H1 (cell line): ENCODE measurements at regions not wholly inside any gene's neighbourhood (a gene's known extent, or its start where the extent isn't known, plus 50 kb on each side); places are given as distances from the start of the nearest gene placed in this dataset.

ENCODE experiments used
- CTCF ChIA-PET: fragments of 300-600 bp; sonication (Branson Sonifier 250); formaldehyde crosslinking; loops from one replicate; lab custom pipeline; 2021; ENCODE audit not compliant: partially characterized antibody; lab: Charles Lee
- POLR2A ChIA-PET: fragments of 300-600 bp; sonication (Branson Sonifier 250); formaldehyde crosslinking; loops from one replicate; lab custom pipeline; 2021; ENCODE audit warnings: inconsistent platforms; ENCODE audit not compliant: partially characterized antibody; lab: Charles Lee
- DNase-seq, 2 experiments: peaks; one replicate each; pipeline versions ENCODE4 v3.0.0 to v3.0.0-alpha.2; 2010 to 2022; ENCODE audit warnings: low spot score in 2 of 2, low read depth in 1 of 2, mixed read lengths in 1 of 2
- FAIRE-seq: peaks from 2 replicates; lab custom pipeline; 2011; peaks lifted over from hg19 to GRCh38; lab: Jason Lieb, UNC
- H2AFZ ChIP-seq: 2 replicates; pipeline ENCODE4 v1.8.1; 2012; ENCODE audit warnings: low read length, inconsistent platforms
- H2AK5ac ChIP-seq: 2 replicates; pipeline ENCODE4 v1.6.1; 2013; ENCODE audit warnings: low read depth, low read length
- H2BK120ac ChIP-seq: replicated peaks from 2 replicates; pipeline ENCODE3; 2013; ENCODE audit warnings: low read depth, low read length, inconsistent platforms
- H2BK12ac ChIP-seq: 2 replicates; pipeline ENCODE4 v1.6.1; 2013; ENCODE audit warnings: low read depth, low read length
- H2BK15ac ChIP-seq: 2 replicates; pipeline ENCODE4 v1.6.1; 2013; ENCODE audit warnings: low read length
- H2BK20ac ChIP-seq: 2 replicates; pipeline ENCODE4 v1.6.1; 2013; ENCODE audit warnings: low read length
- H2BK5ac ChIP-seq: 2 replicates; pipeline ENCODE4 v1.6.1; 2013; ENCODE audit warnings: low read depth, low read length
- H3K14ac ChIP-seq: 2 replicates; pipeline ENCODE4 v1.6.1; 2013; ENCODE audit warnings: inconsistent platforms; ENCODE audit not compliant: insufficient read length
- H3K18ac ChIP-seq: 2 replicates; pipeline ENCODE4 v1.6.1; 2013; ENCODE audit warnings: low read length; ENCODE audit errors: extremely low read depth
- H3K23ac ChIP-seq: 2 replicates; pipeline ENCODE4 v1.6.1; 2013; ENCODE audit warnings: inconsistent platforms; ENCODE audit not compliant: insufficient read length
- H3K23me2 ChIP-seq: 2 replicates; pipeline ENCODE4 v1.6.1; 2013; ENCODE audit warnings: low read depth, low read length
- H3K27ac ChIP-seq: 2 replicates; pipeline ENCODE4 v1.6.1; 2011; ENCODE audit warnings: low read depth, low read length, inconsistent platforms
- H3K27me3 ChIP-seq, 4 experiments: replicated peaks in 1 of 4; 1 replicate in 1 of 4; 2 replicates in 3 of 4; pipeline versions ENCODE4 v1.6.1 to v1.8.1; 2011 to 2013; ENCODE audit warnings: low read length in 3 of 4, mild to moderate bottlenecking in 3 of 4, inconsistent platforms in 2 of 4, mixed read lengths in 2 of 4, moderate library complexity in 1 of 4; ENCODE audit not compliant: control insufficient read depth in 3 of 4, insufficient read depth in 3 of 4; ENCODE audit errors: extremely low read depth in 1 of 4
- H3K36me3 ChIP-seq, 4 experiments: 2 replicates each; pipeline versions ENCODE4 v1.6.1 to v1.8.1; 2011 to 2013; ENCODE audit warnings: mild to moderate bottlenecking in 4 of 4, low read length in 3 of 4, moderate library complexity in 2 of 4, control low read depth in 1 of 4, inconsistent platforms in 1 of 4; ENCODE audit not compliant: insufficient read depth in 4 of 4, control insufficient read depth in 2 of 4
- H3K4ac ChIP-seq: replicated peaks from 2 replicates; pipeline ENCODE3; 2013; ENCODE audit warnings: low read length, low read depth, mixed read lengths, inconsistent platforms; ENCODE audit not compliant: insufficient read length
- H3K4me1 ChIP-seq, 4 experiments: replicated peaks in 1 of 4; 1 replicate in 1 of 4; 2 replicates in 3 of 4; pipeline versions ENCODE4 v1.6.1 to v1.8.1; 2011 to 2013; ENCODE audit warnings: low read length in 3 of 4, inconsistent platforms in 2 of 4, mixed read lengths in 1 of 4; ENCODE audit not compliant: insufficient read depth in 4 of 4, control insufficient read depth in 3 of 4
- H3K4me2 ChIP-seq, 2 experiments: 2 replicates each; pipeline versions ENCODE4 v1.6.1 to v1.8.1; 2011 to 2013; ENCODE audit warnings: low read depth in 2 of 2, low read length in 2 of 2, control low read depth in 1 of 2, inconsistent platforms in 1 of 2, mild to moderate bottlenecking in 1 of 2; ENCODE audit not compliant: insufficient read depth in 1 of 2
- H3K4me3 ChIP-seq, 4 experiments: fragments of 200-600, 300-600 bp in 1 of 4; sonication (generic), shearing (Covaris generic), sonication (Bioruptor Twin) in 1 of 4; 2 replicates each; pipeline versions ENCODE4 v1.5.1 to v1.8.1; 2011 to 2016; ENCODE audit warnings: low read length in 4 of 4, low read depth in 3 of 4, control low read depth in 2 of 4, inconsistent platforms in 2 of 4, mild to moderate bottlenecking in 2 of 4, mixed read lengths in 1 of 4, moderate library complexity in 1 of 4; ENCODE audit not compliant: insufficient read depth in 2 of 4; ENCODE audit errors: extremely low read depth in 1 of 4
- H3K56ac ChIP-seq: replicated peaks from 2 replicates; pipeline ENCODE3; 2013; ENCODE audit warnings: low read depth, mild to moderate bottlenecking, mixed read lengths, low read length, inconsistent platforms; ENCODE audit not compliant: insufficient read length
- H3K79me1 ChIP-seq: 2 replicates; pipeline ENCODE4 v1.6.1; 2013; ENCODE audit warnings: low read depth, low read length, control low read depth
- H3K79me2 ChIP-seq, 2 experiments: 2 replicates each; pipeline versions ENCODE4 v1.6.1 to v1.8.1; 2012 to 2013; ENCODE audit warnings: low read length in 2 of 2, mild to moderate bottlenecking in 2 of 2, inconsistent platforms in 1 of 2; ENCODE audit not compliant: insufficient read depth in 2 of 2, control insufficient read depth in 1 of 2
- H3K9ac ChIP-seq, 4 experiments: replicated peaks in 1 of 4; 1 replicate in 1 of 4; 2 replicates in 3 of 4; pipeline versions ENCODE4 v1.6.1 to v1.8.1; 2011 to 2013; ENCODE audit warnings: low read depth in 3 of 4, low read length in 3 of 4, control low read depth in 2 of 4, mild to moderate bottlenecking in 2 of 4, moderate library complexity in 2 of 4, inconsistent platforms in 1 of 4; ENCODE audit errors: extremely low read depth in 1 of 4
- H3K9me3 ChIP-seq, 2 experiments: 2 replicates each; pipeline versions ENCODE4 v1.6.1 to v1.8.1; 2012 to 2013; ENCODE audit warnings: mild to moderate bottlenecking in 2 of 2, moderate library complexity in 2 of 2, control low read depth in 1 of 2, inconsistent platforms in 1 of 2, low read depth in 1 of 2, low read length in 1 of 2, mixed read lengths in 1 of 2; ENCODE audit not compliant: insufficient read depth in 2 of 2
- H4K20me1 ChIP-seq, 2 experiments: replicated peaks in 1 of 2; 2 replicates each; pipeline versions ENCODE3 to v1.8.1; 2011 to 2013; ENCODE audit warnings: inconsistent platforms in 2 of 2, low read length in 2 of 2, mild to moderate bottlenecking in 1 of 2; ENCODE audit not compliant: insufficient read depth in 2 of 2, control insufficient read depth in 1 of 2
- H4K5ac ChIP-seq: 2 replicates; pipeline ENCODE4 v1.6.1; 2013; ENCODE audit warnings: low read length, low read depth, mixed read lengths, inconsistent platforms; ENCODE audit not compliant: insufficient read length
- H4K8ac ChIP-seq: 2 replicates; pipeline ENCODE4 v1.8.0; 2013; ENCODE audit warnings: mild to moderate bottlenecking, moderate library complexity, low read length, inconsistent platforms; ENCODE audit not compliant: insufficient read depth; ENCODE audit errors: extremely low read depth
- H4K91ac ChIP-seq: replicated peaks from 2 replicates; pipeline ENCODE3; 2013; ENCODE audit warnings: low read length, mixed read lengths, inconsistent platforms; ENCODE audit not compliant: insufficient read length
- CEBPB ChIP-seq: IDR thresholded peaks from 2 replicates; pipeline ENCODE4 v1.6.1; 2012; ENCODE audit warnings: low read depth, low read length
- CREB1 ChIP-seq: IDR thresholded peaks from 2 replicates; pipeline ENCODE4 v1.6.1; 2012; ENCODE audit warnings: inconsistent platforms
- CTCF ChIP-seq, 3 experiments: IDR thresholded peaks; 1 replicate in 2 of 3; 2 replicates in 1 of 3; pipeline versions ENCODE4 v1.5.1 to v1.6.1; 2011; ENCODE audit warnings: low read length in 3 of 3, mild to moderate bottlenecking in 3 of 3, inconsistent platforms in 2 of 3, low read depth in 1 of 3, moderate library complexity in 1 of 3; ENCODE audit not compliant: insufficient read depth in 1 of 3; ENCODE audit errors: control extremely low read depth in 1 of 3
- POLR2A ChIP-seq, 2 experiments: IDR thresholded peaks; 1 replicate in 1 of 2; 2 replicates in 1 of 2; pipeline ENCODE4 v1.6.1; 2011; ENCODE audit warnings: low read depth in 2 of 2, low read length in 2 of 2, mild to moderate bottlenecking in 2 of 2; ENCODE audit errors: control extremely low read depth in 1 of 2
- SIRT6 ChIP-seq: IDR thresholded peaks from one replicate; pipeline ENCODE4 v1.7.1; 2012; ENCODE audit warnings: low read length, inconsistent platforms
- whole genome bisulfite sequencing, 2 experiments: shearing (Covaris generic) in 1 of 2; methylation state at CpG; one replicate each; pipeline versions ENCODE4 v1.1.6 to v1.1.7; 2013 to 2015; ENCODE audit warnings: low lambda C conversion rate in 2 of 2, mixed read lengths in 2 of 2, inconsistent platforms in 1 of 2, low coverage in 1 of 2, missing lambda C conversion rate in 1 of 2; ENCODE audit not compliant: insufficient replicate concordance in 2 of 2, insufficient coverage in 1 of 2, insufficient read length in 1 of 2; ENCODE audit errors: extremely low coverage in 1 of 2, missing lambda C conversion rate in 1 of 2; 5-methylcytosine and 5-hydroxymethylcytosine counted together

GRCh38 chr12:24116548-24116947, 167.1 kb upstream of the SOX5 start:
- Histone ChIP-seq H4K91ac (no peak overlapping the region), H2AFZ (no peak overlapping the region), H3K56ac (no peak overlapping the region), H2BK5ac (no peak overlapping the region), H3K27ac (no peak overlapping the region), H3K9ac (no peak overlapping the region), H3K9me3 (no peaks in the 10 kb centered on the region), H3K4me3 (no peak overlapping the region), H3K18ac (no peak overlapping the region), H3K4me1 (no peaks in the 10 kb centered on the region), H2BK120ac (no peak overlapping the region), H2BK20ac (no peak overlapping the region), H3K36me3 (no peaks in the 10 kb centered on the region), H3K4ac (no peak overlapping the region), H3K14ac (no peak overlapping the region), H3K27me3 (no peaks in the 10 kb centered on the region), H2BK15ac (no peak overlapping the region), H3K23ac (no peak overlapping the region), H3K4me2 (no peak overlapping the region), H2AK5ac (no peak overlapping the region), H3K79me1 (no peaks in the 10 kb centered on the region), H3K23me2 (no peaks in the 10 kb centered on the region), H4K5ac (no peak overlapping the region), H4K20me1 (no peaks in the 10 kb centered on the region), H4K8ac (no peak overlapping the region), H3K79me2 (no peaks in the 10 kb centered on the region), H2BK12ac (no peak overlapping the region)
- FAIRE-seq, result no peak
- CTCF ChIA-PET, result no interaction called here
- TF ChIP-seq SIRT6 (no peak), CEBPB (no peak), CTCF (IDR thresholded peaks at IDR 0.05; ENCODE audit: control extremely low read depth in 1 of 3, insufficient read depth in 1 of 3, low read depth in 1 of 3, low read length in 3 of 3) (no peak), POLR2A (IDR thresholded peaks at IDR 0.05; ENCODE audit: control extremely low read depth in 1 of 2, low read depth in 2 of 2, low read length in 2 of 2) (no peak), CREB1 (no peak)
- DNase-seq, result no peak
- WGBS, 2 experiments, result 43% methylated on average over 1 of the region's 1 CpG; no CpG with 5 or more reads in 1 of the 2 experiments
- POLR2A ChIA-PET, result no interaction called here
